Endothelial cell of umbilical vein (primary cell): ENCODE measurements at regions not wholly inside any gene's neighbourhood (a gene's known extent, or its start where the extent isn't known, plus 50 kb on each side); places are given as distances from the start of the nearest gene placed in this dataset.

ENCODE experiments used
- CTCF ChIP-seq, 2 donors: IDR thresholded peaks; 1 replicate in 1 of 2; 2 replicates in 1 of 2; pipeline ENCODE4 v1.5.1; 2011; ENCODE audit warnings: low read length in 2 of 2, mild to moderate bottlenecking in 2 of 2, moderate library complexity in 2 of 2, control low read depth in 1 of 2, inconsistent platforms in 1 of 2, low read depth in 1 of 2; ENCODE audit not compliant: insufficient read depth in 1 of 2; ENCODE audit errors: extremely low read depth in 1 of 2
- EZH2 ChIP-seq: IDR thresholded peaks from 2 replicates; pipeline ENCODE4 v1.6.1; 2012; ENCODE audit warnings: borderline replicate concordance, low read depth, mild to moderate bottlenecking, moderate library complexity, low read length, inconsistent platforms; ENCODE audit not compliant: severe bottlenecking
- FOS ChIP-seq: IDR thresholded peaks from 2 replicates; pipeline ENCODE4 v1.6.1; 2011; ENCODE audit warnings: mild to moderate bottlenecking, low read length, moderate library complexity, borderline replicate concordance; ENCODE audit not compliant: insufficient read depth
- JUN ChIP-seq: IDR thresholded peaks from 2 replicates; pipeline ENCODE4 v1.6.1; 2011; ENCODE audit warnings: borderline replicate concordance, low read depth; ENCODE audit not compliant: insufficient read length, insufficient read depth
- MAX ChIP-seq: IDR thresholded peaks from 2 replicates; pipeline ENCODE4 v1.6.1; 2011; ENCODE audit not compliant: insufficient read depth, insufficient read length
- MYC ChIP-seq: IDR thresholded peaks from one replicate; pipeline ENCODE4 v1.6.1; 2011; ENCODE audit warnings: mild to moderate bottlenecking, low read depth, low read length
- POLR2A ChIP-seq: IDR thresholded peaks from 2 replicates; pipeline ENCODE4 v1.6.1; 2012; ENCODE audit warnings: low read depth, mild to moderate bottlenecking, control low read depth, low read length
- POLR2AphosphoS5 ChIP-seq: IDR thresholded peaks from 2 replicates; pipeline ENCODE4 v1.6.1; 2012; ENCODE audit warnings: low read depth, mild to moderate bottlenecking, control low read depth, low read length, moderate library complexity; ENCODE audit not compliant: insufficient read depth

GRCh38 chr2:145059343-145059742, 539.4 kb upstream of the ZEB2 start:
- no peak for TF ChIP-seq CTCF (IDR thresholded peaks at IDR 0.05; ENCODE audit: extremely low read depth in 1 of 2, insufficient read depth in 1 of 2, low read depth in 1 of 2, low read length in 2 of 2)
- TF ChIP-seq POLR2A: no peak
- no peak for TF ChIP-seq MAX
- TF ChIP-seq EZH2: no peak
- no peak for TF ChIP-seq POLR2AphosphoS5
- no peak for TF ChIP-seq FOS
- no peak for TF ChIP-seq JUN
- no peak for TF ChIP-seq MYC
